Activated T-cell treated with anti-CD3 and anti-CD28 coated beads for 24 hours (primary cell): ENCODE measurements at regions not wholly inside any gene's neighbourhood (a gene's known extent, or its start where the extent isn't known, plus 50 kb on each side); places are given as distances from the start of the nearest gene placed in this dataset.
"Not testable (repeated sequence)": the region's sequence is repeated elsewhere in the genome, so short reads cannot be mapped to it uniquely, and the experiment has no call there.

ENCODE experiments used
- DNase-seq: peaks from one replicate; pipeline ENCODE4 v3.0.0-alpha.2; 2020; ENCODE audit warnings: low read depth

- DNase-seq, result no peak
Measured at GRCh38 chr3:181330257-181330656, 340.7 kb upstream of the DNAJC19 start.

- no peak for DNase-seq
Measured at GRCh38 chr3:181329024-181329423, 339.5 kb upstream of the DNAJC19 start.

GRCh38 chr3:181328346-181328745, 338.8 kb upstream of the DNAJC19 start:
- DNase-seq, result no peak

- no peak for DNase-seq
Measured at GRCh38 chr3:181327349-181327748, 337.8 kb upstream of the DNAJC19 start.

GRCh38 chr3:181326637-181327223, 337.2 kb upstream of the DNAJC19 start:
- DNase-seq, result no peak

GRCh38 chr3:181324516-181324915, 335.0 kb upstream of the DNAJC19 start:
- not testable (repeated sequence) for DNase-seq

GRCh38 chr3:181318321-181318720, 328.8 kb upstream of the DNAJC19 start:
- DNase-seq, result no peak

- no peak for DNase-seq
Measured at GRCh38 chr3:181317508-181317907, 328.0 kb upstream of the DNAJC19 start.

- DNase-seq, result no peak
Measured at GRCh38 chr3:181316482-181316881, 326.9 kb upstream of the DNAJC19 start.

- no peak for DNase-seq
Measured at GRCh38 chr3:181313335-181313734, 323.8 kb upstream of the DNAJC19 start.

- no peak for DNase-seq
Measured at GRCh38 chr3:181311186-181311585, 321.6 kb upstream of the DNAJC19 start.

GRCh38 chr3:181302960-181303359, 313.4 kb upstream of the DNAJC19 start:
- DNase-seq, result no peak

GRCh38 chr3:181300033-181300432, 310.5 kb upstream of the DNAJC19 start:
- DNase-seq, result no peak

- DNase-seq, result no peak
Measured at GRCh38 chr3:181298421-181298820, 308.9 kb upstream of the DNAJC19 start.

GRCh38 chr3:181292984-181293383, 303.4 kb upstream of the DNAJC19 start:
- no peak for DNase-seq

- DNase-seq, result no peak
Measured at GRCh38 chr3:181290941-181291340, 301.4 kb upstream of the DNAJC19 start.

- no peak for DNase-seq
Measured at GRCh38 chr3:181289306-181289705, 299.8 kb upstream of the DNAJC19 start.

- no peak for DNase-seq
Measured at GRCh38 chr3:181288145-181288544, 298.6 kb upstream of the DNAJC19 start.

GRCh38 chr3:181279239-181279565, 289.7 kb upstream of the DNAJC19 start:
- no peak for DNase-seq

- DNase-seq, result no peak
Measured at GRCh38 chr3:181278468-181279238, 289.1 kb upstream of the DNAJC19 start.

GRCh38 chr3:181276358-181276896, 286.9 kb upstream of the DNAJC19 start:
- DNase-seq, result no peak

GRCh38 chr3:181274025-181274424, 284.5 kb upstream of the DNAJC19 start:
- DNase-seq, result no peak

- no peak for DNase-seq
Measured at GRCh38 chr3:181267312-181267711, 277.8 kb upstream of the DNAJC19 start.
